Chondrocyte (in vitro differentiated cells): ENCODE measurements at regions not wholly inside any gene's neighbourhood (a gene's known extent, or its start where the extent isn't known, plus 50 kb on each side); places are given as distances from the start of the nearest gene placed in this dataset.

Experiments
- DNase-seq: peaks from one replicate; pipeline ENCODE4 v3.0.0; 2021; ENCODE audit warnings: mixed read lengths, low spot score
- H3K27ac Mint-ChIP-seq: one replicate; pipeline ENCODE4 v1.8.0; 2021; ENCODE audit warnings: mild to moderate bottlenecking, moderate library complexity, mixed read lengths; ENCODE audit not compliant: unreplicated experiment
- H3K27me3 Mint-ChIP-seq: 2 replicates; pipeline ENCODE4 v1.8.0; 2021; ENCODE audit warnings: low read depth, mixed read lengths
- H3K36me3 Mint-ChIP-seq: 2 replicates; pipeline ENCODE4 v1.8.0; 2021; ENCODE audit warnings: low read depth, mixed read lengths
- H3K4me1 Mint-ChIP-seq: 2 replicates; pipeline ENCODE4 v1.8.0; 2021; ENCODE audit warnings: low read depth, mild to moderate bottlenecking, mixed read lengths
- H3K4me3 Mint-ChIP-seq: one replicate; pipeline ENCODE4 v1.8.0; 2021; ENCODE audit warnings: mild to moderate bottlenecking, moderate library complexity, mixed read lengths; ENCODE audit not compliant: unreplicated experiment
- H3K9me3 Mint-ChIP-seq: 2 replicates; pipeline ENCODE4 v1.8.0; 2021; ENCODE audit warnings: low read depth, mixed read lengths
- TF ChIP-seq, protein P1 (sequence below): fragments of 200-600 bp; sonication (generic); IDR thresholded peaks from 2 replicates; pipeline ENCODE4 v1.5.0; 2021; ENCODE audit warnings: antibody characterized with exemption, mild to moderate bottlenecking, moderate library complexity

DNA sequence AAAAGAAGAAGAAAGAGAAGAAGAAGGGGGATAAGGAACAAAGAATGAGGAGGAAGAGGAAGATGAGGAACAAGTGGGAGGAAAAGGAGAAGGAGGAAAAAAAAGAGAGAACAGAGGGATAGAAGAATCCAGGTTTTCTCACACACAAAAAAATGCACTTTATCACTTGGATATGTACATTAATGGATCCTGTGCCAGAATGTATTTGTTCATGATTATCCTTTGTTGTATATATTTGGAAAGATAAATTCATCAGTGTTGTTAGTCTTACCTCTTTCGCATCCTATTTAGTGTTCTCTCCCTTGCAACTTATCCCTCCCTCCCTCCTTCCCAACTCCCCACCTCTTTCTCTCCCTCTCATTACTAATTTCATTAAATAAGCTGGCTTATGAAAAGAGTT is 298.8 kb downstream of the SLCO4C1 start:
- H3K4me3 Mint-ChIP-seq: no peak overlapping the region
- no peaks in the 10 kb centered on the region for H3K36me3 Mint-ChIP-seq
- no peak for DNase-seq

GRCh38 chr5:101995585-101995984 is 300.5 kb downstream of the SLCO4C1 start:
- Mint-ChIP-seq H3K27ac (no peak overlapping the region), H3K4me1 (no peaks in the 10 kb centered on the region), H3K36me3 (no peaks in the 10 kb centered on the region), H3K9me3 (no peaks in the 10 kb centered on the region), H3K4me3 (no peak overlapping the region), H3K27me3 (peaks cover 11% of the 10 kb centered on the region)
- DNase-seq: no peak
- TF ChIP-seq, protein P1, sequence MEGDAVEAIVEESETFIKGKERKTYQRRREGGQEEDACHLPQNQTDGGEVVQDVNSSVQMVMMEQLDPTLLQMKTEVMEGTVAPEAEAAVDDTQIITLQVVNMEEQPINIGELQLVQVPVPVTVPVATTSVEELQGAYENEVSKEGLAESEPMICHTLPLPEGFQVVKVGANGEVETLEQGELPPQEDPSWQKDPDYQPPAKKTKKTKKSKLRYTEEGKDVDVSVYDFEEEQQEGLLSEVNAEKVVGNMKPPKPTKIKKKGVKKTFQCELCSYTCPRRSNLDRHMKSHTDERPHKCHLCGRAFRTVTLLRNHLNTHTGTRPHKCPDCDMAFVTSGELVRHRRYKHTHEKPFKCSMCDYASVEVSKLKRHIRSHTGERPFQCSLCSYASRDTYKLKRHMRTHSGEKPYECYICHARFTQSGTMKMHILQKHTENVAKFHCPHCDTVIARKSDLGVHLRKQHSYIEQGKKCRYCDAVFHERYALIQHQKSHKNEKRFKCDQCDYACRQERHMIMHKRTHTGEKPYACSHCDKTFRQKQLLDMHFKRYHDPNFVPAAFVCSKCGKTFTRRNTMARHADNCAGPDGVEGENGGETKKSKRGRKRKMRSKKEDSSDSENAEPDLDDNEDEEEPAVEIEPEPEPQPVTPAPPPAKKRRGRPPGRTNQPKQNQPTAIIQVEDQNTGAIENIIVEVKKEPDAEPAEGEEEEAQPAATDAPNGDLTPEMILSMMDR: no peak

More for the DNA sequence above, 298.8 kb downstream of the SLCO4C1 start:
- TF ChIP-seq, protein P1: no peak
- no peaks in the 10 kb centered on the region for H3K9me3 Mint-ChIP-seq
- peaks cover 14% of the 10 kb centered on the region for H3K27me3 Mint-ChIP-seq
- no peak overlapping the region for H3K27ac Mint-ChIP-seq
- H3K4me1 Mint-ChIP-seq: no peaks in the 10 kb centered on the region

DNA sequence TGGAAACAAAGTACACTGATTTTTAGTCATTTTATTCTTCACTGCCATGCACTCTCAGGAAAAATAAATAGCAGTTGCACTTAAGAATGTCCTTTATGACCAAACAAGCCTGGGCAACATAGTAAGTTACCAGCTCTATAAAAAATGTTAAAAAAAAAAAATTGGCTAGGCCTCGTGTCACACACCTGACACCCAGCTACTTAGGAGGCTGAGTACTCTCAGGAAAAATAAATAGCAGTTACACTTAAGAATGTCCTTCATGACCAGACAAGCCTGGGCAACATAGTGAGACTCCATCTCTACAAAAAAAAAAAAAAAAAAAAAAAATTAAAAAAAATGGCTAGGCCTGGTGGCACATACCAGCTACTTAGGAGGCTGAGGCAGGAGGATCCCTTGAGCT is 304.6 kb downstream of the SLCO4C1 start:
- Mint-ChIP-seq H3K27ac (no peak overlapping the region), H3K27me3 (peaks cover 6% of the 10 kb centered on the region), H3K4me1 (no peaks in the 10 kb centered on the region), H3K36me3 (no peaks in the 10 kb centered on the region), H3K4me3 (no peak overlapping the region), H3K9me3 (peaks cover 7% of the 10 kb centered on the region)
- DNase-seq: no peak
- TF ChIP-seq, protein P1: no peak

- DNase-seq: no peak
- Mint-ChIP-seq H3K9me3 (peaks cover 7% of the 10 kb centered on the region), H3K4me3 (no peak overlapping the region), H3K27me3 (peaks cover 6% of the 10 kb centered on the region), H3K4me1 (no peaks in the 10 kb centered on the region), H3K27ac (no peak overlapping the region), H3K36me3 (no peaks in the 10 kb centered on the region)
- TF ChIP-seq, protein P1: no peak
These were observed 306.4 kb downstream of the SLCO4C1 start for GRCh38 chr5:101989659-101990058.

- no peak overlapping the region for H3K4me3 Mint-ChIP-seq
- H3K27me3 Mint-ChIP-seq: peaks cover 21% of the 10 kb centered on the region
- H3K4me1 Mint-ChIP-seq: no peaks in the 10 kb centered on the region
- no peaks in the 10 kb centered on the region for H3K36me3 Mint-ChIP-seq
- TF ChIP-seq, protein P1: peak; percentile 92
- H3K27ac Mint-ChIP-seq: no peak overlapping the region
- no peaks in the 10 kb centered on the region for H3K9me3 Mint-ChIP-seq
- DNase-seq: no peak
These were observed 318.2 kb downstream of the SLCO4C1 start for GRCh38 chr5:101977729-101978345.
